ENCODE measurements at regions not wholly inside any gene's neighbourhood (a gene's known extent, or its start where the extent isn't known, plus 50 kb on each side); places are given as distances from the start of the nearest gene placed in this dataset.
A peak's percentile ranks its signal among the peaks of the same experiment; 100 is the strongest.
"Not testable (repeated sequence)": the region's sequence is repeated elsewhere in the genome, so short reads cannot be mapped to it uniquely, and the experiment has no call there.

DNA sequence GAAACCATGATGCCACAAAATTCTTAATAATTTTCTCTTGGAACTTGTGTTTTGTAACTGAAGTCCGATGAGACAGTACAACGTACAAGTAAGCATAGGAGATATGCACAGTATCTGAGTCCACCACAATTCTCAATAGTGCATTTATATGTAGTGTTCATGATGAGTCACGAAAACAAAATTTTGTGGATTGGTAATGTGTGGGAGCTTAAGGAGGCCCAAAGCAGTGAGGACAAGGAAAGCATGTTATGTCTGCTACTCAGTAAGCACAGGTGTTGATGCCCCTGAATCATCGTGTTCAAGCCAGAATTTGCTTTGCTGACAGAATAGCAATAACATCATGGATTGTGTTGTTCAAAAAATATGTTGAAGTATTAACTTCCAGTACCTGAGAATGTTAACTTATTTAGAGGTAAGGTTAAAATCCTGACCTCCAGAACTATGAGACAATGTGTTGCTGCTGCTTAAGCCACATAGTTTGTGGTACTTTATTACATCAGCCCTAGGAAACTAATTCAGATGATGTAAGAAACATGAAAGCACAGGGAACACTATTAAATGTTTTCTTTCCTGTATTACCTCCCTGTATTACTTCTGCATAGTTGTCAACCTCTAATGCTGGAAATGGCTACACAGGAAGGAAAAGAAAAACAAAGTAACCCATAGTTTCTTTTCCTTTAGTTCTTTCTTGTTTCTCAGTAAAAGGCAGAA is 201.3 kb downstream of the SLITRK6 start:
- DNase-seq, result no peak

DNA sequence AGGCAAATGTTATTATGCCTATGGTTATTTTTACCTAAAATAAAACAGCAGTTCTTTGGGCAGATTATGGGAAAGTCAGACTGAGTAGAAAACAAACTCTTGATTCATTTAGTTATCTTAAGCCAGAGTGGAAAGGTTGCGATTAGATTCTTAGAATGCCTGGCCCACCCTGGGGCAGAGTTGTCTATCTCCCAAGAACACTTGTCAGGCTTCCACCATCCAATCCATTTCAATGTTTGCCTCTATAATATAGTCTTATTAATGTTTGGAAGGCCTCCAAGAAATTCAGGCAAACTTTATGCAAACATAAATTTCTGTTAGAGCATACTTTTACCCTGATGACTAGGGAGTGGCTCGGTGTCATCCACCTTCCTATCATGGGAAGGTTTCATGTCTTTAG is 207.0 kb downstream of the SLITRK6 start:
- no peak for DNase-seq

DNA sequence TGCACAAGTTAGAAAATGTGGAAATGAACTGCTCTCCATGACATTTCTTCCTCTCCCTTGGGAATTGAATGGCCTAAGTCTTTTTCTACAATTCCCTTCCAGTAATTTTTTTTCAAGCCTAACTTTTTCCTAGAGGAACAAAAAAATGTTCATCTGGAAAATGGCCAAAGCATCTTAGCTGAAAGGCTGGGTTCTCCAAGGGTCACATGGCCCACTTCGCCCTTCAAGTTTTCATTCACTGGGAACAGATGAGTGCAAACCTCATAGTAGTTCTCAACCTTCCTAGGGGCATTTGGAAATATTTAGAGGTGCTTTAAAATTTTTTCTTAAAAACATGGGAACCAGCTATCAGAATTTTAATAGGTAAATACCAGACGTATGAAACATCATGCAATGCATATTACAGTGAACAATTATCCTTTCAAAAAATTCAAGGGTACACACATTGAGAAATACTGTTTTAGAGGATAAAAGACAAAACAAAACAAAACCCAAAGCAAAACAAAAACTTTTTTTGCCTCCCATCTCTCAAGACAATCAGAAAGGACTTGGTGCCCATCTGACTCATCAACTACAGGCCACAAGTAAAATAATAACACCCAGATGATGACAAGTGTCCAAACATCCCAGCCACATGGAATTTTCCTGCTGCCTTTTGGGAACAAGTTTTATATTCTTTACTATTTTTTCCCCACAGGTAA is 208.8 kb downstream of the SLITRK6 start:
- DNase-seq, result no peak

DNA sequence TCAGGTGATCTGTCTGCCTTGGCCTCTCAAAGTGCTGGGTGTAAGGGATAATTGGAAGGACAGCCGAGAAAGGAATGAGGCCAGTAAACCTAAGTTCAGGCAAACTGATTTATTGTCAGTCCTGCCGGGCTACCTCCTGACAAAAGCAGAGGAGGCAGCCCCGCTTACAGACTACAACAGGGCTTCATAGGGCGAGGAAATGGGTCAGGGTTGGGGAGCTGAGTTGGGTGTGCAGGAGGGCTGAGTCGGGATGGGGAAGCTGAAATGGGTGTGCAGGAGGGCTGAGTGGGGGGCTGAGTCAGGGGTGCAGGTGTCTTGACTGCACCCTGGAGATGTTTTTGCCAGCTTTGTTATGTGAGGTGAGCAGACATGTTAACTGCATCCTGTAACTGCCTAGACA is 210.2 kb downstream of the SLITRK6 start:
- DNase-seq, result no peak

DNA sequence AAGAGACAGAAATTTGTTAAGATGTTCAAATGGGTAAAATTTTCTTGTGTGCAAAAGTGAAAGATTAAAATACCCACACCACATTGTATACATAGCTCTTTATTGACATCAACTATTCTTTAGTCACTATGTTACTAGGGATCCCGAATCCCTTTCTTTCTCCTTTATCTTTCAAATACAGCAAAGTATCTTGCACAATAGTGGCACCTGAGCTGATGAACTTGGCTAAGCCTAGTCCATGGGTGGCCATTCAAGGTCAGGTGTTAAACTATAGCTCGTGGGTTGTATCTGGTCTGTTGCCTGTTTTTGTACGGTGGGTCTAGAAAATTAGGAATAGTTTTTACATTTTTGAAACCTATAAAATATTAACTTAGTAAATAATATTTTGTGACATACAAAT is 210.9 kb downstream of the SLITRK6 start:
- DNase-seq, result no peak

DNA sequence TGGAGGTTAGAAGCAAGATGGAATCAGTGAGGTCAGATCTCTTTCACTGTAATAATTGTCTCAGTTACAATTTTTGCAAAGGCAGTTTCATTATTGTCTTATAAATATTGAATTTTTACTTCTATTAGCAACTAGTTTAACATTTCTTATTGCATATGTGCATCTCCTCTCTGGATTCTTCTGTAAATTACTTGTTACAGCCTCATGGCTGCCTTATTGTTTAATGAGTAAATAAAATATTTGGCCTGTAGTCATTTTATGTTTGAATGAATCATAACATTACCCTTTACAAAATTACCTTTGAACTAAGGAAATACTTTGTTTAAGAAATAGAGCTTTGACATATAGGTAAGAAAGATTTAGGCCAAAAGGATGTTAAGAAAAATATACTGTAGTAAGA is 212.4 kb downstream of the SLITRK6 start:
- no peak for DNase-seq

DNA sequence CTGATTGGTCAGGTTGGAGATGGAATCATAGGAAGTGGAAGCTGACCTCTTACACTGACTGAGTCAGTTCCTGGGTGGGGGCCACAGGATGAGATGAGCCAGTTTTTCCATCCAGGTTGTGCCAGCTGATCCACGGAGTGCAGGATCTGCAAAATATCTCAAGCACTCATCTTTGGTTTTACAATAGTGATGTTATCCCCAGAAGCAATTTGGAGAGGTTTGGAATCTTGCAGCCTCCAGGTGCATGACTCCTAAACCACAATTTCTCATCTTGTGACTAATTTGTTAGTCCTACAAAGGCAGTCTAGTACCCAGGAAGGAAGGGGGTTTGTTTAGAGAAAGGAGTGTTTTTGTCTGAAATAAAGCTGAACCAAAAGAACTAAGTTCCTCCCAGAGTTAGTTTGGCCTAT is 212.8 kb downstream of the SLITRK6 start:
- no peak for DNase-seq

DNA sequence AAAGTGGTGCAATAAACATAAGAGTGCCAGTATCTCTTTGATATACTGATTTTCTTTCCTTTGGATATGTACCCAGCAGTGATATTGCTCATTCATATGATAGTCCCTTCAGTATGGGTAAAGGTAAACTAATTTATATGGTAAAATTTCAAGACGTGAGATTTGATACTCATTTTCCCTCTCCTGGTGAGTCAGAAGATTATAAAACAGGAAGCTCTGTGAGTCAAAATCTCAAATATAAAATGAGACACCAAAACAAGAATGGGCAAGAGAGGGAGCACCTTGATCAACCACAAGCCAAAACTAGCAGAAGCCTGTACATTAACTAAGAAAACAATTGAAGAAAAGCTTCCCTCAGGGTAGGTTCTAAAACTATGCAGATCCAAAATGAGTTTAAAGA is 216.3 kb downstream of the SLITRK6 start:
- no peak for DNase-seq

DNA sequence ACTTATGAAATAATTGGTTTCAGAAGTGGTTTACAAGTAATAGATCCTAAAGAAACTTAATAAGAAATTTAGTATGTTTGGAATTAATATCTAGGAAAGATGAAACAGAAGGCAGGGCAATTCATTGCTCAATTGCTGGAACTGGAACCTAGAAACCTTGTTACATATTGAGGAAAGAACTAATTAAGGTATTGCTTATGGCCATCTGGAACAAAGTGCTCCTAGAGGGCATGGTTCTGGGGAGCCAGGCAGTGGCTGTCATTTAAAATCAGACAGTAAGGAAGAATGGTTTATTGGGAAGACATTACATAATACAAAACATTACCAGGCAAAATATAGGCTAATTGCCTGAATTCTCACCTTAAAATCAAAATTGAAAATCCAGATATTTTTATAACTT is 224.1 kb downstream of the SLITRK6 start:
- no peak for DNase-seq

DNA sequence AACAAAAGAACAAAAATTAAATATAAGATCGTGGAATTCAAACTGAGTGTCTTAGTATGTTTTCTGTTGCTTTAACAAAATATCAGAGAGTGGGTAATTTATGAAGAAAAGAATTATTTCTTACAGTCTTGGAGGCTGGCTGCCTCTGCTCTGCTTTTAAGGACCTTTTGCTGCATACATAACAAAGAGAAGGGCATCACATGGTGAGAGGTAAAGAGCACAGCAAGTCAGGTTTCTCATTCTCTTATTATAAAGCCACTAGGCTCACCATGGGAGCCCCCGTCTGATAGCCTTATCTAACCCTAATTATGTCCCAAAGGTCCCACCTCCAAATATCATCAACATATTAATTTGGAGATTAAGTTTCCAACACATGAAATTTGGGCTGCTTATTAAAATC is 231.3 kb downstream of the SLITRK6 start:
- DNase-seq, result peak; percentile 48

DNA sequence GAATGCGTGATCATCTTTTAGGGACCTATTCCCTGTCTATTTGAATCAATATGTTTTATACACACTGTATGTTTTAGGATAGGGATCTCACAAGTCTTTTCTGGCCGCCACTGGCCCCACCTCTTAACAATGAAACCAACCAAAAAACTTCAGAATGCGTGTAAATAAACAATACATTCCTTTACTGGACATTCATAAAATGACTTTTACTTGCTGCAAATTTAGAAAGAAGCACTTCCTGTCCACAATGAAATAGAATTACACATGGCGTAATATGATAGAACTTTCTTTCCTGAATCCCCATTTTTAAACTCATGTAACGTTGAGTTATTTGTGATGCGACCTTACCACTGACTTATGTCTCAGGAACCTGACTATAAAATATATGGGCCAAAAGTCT is 233.6 kb downstream of the SLITRK6 start:
- DNase-seq, result no peak

DNA sequence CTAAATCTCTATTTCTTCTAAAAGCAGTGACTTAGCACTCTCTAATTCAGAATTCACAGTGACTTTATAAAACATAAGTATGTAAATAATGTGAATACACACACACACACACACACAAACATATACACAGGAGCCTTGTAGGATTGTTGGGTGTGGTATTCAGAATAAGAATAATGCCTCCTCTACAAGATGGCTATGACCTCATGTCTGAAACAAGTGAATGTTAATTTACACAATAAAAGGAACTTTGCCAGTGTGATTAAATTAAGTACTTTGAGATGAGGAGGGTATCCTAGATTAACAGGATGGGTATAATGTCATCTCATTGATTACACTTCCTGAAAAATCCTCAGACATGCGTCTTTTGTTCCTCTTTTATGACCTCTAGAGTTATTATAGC is 234.6 kb downstream of the SLITRK6 start:
- DNase-seq, result peak; percentile 13

DNA sequence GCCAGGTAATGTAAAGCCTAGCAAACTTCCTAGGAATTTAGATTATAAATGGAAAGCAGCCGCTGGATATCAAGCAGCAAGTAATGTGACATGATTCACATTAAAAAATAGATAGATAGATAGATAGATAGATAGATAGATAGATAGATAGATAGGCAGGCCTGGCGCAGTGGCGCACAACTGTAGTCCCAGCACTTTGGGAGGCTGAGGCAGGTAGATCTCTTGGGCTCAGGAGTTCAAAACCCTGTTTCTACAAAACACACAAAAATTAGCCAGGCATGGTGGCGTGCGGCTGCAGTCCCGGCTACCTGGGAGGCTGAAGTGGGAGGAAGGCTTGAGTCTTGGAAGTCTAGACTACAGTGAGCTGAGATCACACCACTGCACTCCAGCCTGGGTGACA is 236.9 kb downstream of the SLITRK6 start:
- DNase-seq, result no peak

DNA sequence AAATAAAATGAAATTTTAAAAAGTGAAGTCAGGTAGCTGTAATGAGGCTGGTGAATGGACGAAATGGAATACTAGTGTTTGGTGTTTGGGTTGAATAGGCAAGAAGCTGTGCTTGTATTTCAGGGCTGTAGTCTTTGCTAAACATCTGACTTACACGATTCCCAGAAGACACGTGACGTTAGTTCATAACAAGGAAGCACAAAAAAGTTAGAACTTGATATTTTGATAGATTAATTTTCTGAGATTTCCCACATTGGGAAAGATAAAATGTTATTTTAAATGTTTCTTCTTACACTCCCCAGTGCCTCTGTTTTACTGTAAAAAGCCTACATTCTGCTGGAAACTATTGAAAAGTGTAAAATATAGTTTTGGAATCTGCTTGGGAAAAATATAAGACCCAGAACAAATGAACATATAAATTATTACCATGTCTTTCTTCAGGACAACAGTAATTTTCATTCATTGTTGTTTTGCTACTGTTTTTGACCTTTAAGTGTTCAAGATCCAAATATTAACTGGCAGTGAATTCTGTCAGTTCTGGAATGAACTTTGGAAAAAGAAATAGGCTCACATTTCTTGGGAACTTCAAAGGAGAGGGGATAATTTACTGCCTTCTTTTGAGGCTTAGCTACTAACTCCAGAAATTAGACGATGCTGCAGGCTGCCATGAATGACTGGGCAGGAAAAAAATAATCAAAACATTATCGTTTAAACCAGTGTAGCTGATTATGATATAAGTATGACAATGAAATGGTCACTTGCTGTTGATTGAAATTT is 241.3 kb downstream of the SLITRK6 start:
- no peak for DNase-seq

DNA sequence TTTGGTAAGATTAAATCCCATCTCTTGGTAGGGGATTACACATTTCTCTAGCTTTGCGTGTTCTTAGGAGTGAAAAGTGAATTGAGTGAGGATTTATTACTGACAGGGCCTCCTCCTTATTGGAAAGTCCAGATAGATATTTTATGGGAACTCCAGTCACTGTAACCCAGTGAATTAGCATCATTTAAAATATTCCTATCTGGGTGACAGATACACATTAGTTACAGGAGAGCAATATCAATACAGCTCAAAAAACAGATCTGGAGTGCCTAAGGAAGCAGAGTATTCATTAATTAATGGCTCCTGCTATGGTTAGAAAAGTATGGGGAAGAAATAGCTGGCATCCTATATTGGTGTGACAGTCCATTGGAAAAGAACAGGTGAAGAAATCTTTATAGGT is 248.2 kb downstream of the SLITRK6 start:
- DNase-seq, result no peak

DNA sequence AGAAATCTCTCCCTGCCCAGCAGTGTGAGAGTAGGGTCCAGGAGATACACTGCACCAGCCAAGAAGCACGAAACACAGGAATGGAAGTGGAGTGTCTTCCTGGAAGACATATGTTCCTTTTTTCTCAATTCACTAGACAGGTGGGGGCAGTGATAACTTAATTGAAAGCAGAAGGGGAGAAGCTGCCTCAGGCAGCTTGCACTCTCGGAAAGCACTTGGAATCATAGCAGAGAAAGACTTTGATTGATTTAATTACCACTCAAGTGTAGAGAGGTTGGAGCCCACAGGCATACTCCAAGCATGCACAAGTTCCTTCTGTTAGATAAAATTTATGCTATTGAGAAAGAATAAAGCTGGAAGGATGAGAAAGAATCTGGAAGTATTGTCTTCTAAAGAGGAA is 249.4 kb downstream of the SLITRK6 start:
- DNase-seq, result no peak

DNA sequence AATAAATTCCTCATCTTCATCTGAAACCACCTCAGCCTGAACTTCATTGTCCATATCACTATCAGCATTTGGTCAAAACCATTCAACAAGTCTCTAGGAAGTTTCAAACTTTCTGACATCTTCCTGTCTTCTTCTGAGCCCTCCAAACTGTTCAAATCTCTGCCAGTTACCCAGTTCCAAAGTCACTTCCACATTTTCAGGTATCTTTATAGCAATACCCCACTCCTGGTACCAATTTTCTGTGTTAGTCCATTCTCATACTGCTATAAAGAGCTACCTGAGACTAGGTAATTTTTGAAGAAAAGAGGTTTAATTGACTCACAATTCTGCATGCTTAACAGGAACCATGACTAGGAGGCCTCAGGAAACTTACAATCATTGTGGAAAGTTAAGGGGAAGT is 250.4 kb downstream of the SLITRK6 start:
- DNase-seq, result not testable (repeated sequence)

DNA sequence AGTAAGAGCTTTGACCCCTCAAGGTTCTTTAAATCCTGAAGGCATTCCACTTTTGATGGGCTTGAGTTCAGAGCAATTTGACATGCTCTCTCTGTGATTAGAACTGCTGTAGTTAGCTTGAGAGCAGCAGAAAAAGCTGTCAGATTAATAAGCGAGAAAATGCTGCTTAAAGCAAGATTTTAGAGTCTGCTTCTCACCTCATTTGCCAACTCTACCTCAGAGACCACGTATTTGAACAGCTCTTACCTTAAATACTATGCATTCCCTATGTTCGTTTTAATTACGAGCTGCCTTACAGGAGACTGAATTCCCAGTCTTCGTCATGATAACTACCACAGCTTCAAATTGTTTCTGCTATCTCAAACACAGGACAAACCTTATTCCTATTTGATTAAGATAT is 253.4 kb downstream of the SLITRK6 start:
- DNase-seq, result no peak

DNA sequence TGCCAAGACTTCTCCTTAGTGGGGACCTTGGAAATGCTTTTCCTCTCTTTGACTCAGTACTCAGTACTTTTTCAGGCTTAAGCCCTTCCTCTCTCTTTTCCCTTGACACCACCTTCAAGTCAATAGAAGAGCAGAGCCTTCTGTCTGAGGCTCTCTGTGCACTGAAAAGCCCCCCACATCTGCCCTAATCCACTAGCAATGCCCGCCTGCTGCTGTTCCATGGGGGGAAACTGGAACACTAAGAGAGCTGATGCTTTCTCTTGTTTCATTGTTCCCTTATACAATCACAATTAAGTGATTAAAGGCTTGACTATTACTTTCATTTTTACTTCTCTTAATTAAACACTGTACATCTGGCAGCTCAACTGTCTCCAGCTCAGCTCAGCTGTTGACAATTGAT is 254.5 kb downstream of the SLITRK6 start:
- peak; percentile 63 for DNase-seq

DNA sequence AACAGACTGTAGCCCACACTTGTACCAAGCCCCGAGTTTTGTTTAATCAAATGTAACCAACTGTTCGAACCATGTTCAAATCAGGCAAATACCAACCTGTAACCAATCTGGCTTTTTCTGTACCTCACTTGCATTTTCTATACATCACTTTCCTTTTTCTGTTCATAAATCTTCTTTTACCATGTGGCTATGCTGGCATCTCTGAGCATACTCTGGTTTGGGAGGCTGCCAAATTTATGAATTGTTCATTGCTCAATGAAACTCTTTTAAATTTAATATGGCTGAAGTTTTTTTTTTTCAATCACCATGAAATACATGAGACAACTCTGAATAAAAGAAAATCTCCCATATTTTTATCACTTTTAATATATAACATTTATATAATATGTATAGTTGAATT is 256.1 kb downstream of the SLITRK6 start:
- no peak for DNase-seq

DNA sequence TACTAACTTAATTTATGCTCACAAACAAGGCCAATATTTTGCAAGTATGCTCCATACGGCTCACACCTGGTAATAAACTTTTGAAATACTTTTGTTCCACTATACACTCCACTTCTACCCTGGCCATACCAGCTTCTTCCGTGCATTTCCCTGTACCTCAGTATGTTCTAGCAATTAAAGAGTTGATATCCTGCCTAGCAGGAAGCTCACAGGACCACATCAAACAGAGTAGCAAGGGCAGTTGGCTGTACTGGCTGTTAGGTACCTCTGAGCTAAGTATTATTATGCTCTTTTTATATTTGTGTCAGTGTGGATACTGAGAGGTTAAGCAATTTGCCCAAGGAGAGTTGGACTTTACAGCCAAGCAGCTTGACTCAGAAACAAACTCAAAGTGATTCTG is 257.7 kb downstream of the SLITRK6 start:
- no peak for DNase-seq

DNA sequence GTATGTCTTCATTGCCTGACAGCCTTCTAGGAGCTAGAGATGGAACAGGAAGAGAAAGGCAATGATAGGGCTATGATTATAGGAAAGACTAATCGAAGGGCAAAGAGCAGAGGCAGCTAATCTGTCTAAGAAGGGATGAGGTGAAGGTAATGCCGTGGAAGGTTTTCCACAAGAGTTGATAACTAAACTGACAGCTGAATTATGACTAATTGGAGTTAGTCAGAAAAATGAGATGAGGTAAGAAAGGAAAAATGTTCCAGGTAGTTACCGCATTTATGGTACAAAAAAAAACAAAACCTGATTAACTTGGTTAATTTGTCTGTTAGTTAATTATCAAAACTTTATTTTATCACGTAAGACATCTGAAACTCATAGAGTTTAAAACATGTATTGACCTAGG is 260.3 kb downstream of the SLITRK6 start:
- no peak for DNase-seq

DNA sequence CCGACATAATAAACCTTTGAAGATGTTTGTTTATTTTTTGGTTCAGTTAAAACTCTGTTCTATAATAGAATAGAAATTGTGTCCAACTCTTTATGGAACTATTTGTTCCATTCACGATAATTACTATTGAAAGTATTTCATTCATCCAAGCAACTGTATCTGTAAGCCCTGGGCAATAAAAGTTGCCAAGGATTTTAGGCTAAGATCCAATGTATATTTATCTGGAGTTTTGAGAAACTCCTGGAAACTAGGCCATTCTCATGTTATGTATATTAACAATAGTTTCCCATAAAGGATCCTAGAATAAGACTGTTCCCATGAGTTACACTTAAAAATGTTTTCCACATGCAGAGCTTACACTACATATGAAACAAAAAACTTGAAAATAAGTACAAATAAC is 261.6 kb downstream of the SLITRK6 start:
- no peak for DNase-seq

DNA sequence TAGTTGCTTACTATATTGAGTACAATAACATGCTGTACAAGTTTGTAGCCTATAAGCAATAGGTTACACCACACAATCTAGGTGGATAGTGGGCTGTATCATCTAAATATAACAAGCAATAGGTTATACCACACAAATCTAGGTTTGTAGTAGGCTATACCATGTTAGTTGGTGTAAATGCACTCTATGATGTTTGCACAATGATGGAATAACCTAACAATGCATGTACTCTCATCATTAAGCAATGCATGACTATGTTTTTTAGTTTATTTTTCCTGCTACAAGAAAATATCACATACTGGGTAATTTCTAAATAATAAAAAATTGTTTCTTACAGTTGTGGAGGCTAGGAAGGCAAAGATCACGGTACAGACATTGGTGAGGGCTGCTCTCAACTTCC is 262.5 kb downstream of the SLITRK6 start:
- DNase-seq, result no peak

Data from NCI-H146 (cell line).